ENCODE measurements at regions not wholly inside any gene's neighbourhood (a gene's known extent, or its start where the extent isn't known, plus 50 kb on each side); places are given as distances from the start of the nearest gene placed in this dataset.

GRCh38 chr9:87197349-87198130 lies 250.2 kb upstream of the GAS1 start:
- Histone ChIP-seq H3K9me3 (ENCODE audit: severe bottlenecking) (no peaks in the 10 kb centered on the region), H3K27ac (no peak overlapping the region), H3K4me3 (ENCODE audit: low read depth, low read length) (no peak overlapping the region), H3K27me3 (ENCODE audit: insufficient read depth, low read depth, severe bottlenecking) (peaks cover 83% of the 10 kb centered on the region), H3K36me3 (no peaks in the 10 kb centered on the region)
- DNase-seq, result no peak
- TF ChIP-seq CTCF (IDR thresholded peaks at IDR 0.05; ENCODE audit: low read depth, low read length), result no peak

- Histone ChIP-seq H3K9me3 (ENCODE audit: severe bottlenecking) (no peaks in the 10 kb centered on the region), H3K4me3 (ENCODE audit: low read depth, low read length) (no peak overlapping the region), H3K27ac (no peak overlapping the region), H3K36me3 (no peaks in the 10 kb centered on the region), H3K27me3 (ENCODE audit: insufficient read depth, low read depth, severe bottlenecking) (peaks cover 76% of the 10 kb centered on the region)
- TF ChIP-seq CTCF (IDR thresholded peaks at IDR 0.05; ENCODE audit: low read depth, low read length), result no peak
- no peak for DNase-seq
Observed at GRCh38 chr9:87198716-87199115, 251.4 kb upstream of the GAS1 start.

- no peak for TF ChIP-seq CTCF (IDR thresholded peaks at IDR 0.05; ENCODE audit: low read depth, low read length)
Observed at GRCh38 chr9:87199278-87199677, 252.0 kb upstream of the GAS1 start.

GRCh38 chr9:87199782-87200181 lies 252.5 kb upstream of the GAS1 start:
- Histone ChIP-seq H3K27me3 (ENCODE audit: insufficient read depth, low read depth, severe bottlenecking) (peaks cover 72% of the 10 kb centered on the region), H3K9me3 (ENCODE audit: severe bottlenecking) (no peaks in the 10 kb centered on the region), H3K27ac (no peak overlapping the region), H3K4me3 (ENCODE audit: low read depth, low read length) (no peak overlapping the region), H3K36me3 (no peaks in the 10 kb centered on the region)
- no peak for TF ChIP-seq CTCF (IDR thresholded peaks at IDR 0.05; ENCODE audit: low read depth, low read length)
- DNase-seq, result no peak

More at GRCh38 chr9:87199278-87199677, 252.0 kb upstream of the GAS1 start:
- Histone ChIP-seq H3K36me3 (no peaks in the 10 kb centered on the region), H3K27ac (no peak overlapping the region), H3K27me3 (ENCODE audit: insufficient read depth, low read depth, severe bottlenecking) (peaks cover 71% of the 10 kb centered on the region), H3K9me3 (ENCODE audit: severe bottlenecking) (no peaks in the 10 kb centered on the region), H3K4me3 (ENCODE audit: low read depth, low read length) (no peak overlapping the region)
- no peak for DNase-seq

DNA sequence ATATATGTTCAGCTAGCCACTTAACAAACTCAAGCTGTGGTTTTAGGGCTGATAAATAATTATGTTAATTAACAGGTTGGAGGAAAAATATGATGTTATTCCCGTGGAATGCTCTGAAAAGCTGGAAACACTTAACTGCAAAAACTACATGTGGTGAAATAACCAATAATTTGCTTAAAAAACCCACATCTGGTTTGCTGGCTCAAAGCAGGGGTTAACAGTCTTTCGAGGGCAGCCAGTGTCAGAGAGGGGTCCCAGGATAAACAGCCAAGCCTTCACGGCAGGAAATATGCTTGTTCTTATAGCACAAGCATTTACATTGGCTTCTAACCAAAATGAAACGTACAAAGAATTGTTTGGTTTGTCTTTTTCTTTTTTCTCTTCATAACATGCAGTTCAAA lies 254.0 kb upstream of the GAS1 start:
- H3K4me3 ChIP-seq (ENCODE audit: low read depth, low read length), result no peak overlapping the region
- H3K27me3 ChIP-seq (ENCODE audit: insufficient read depth, low read depth, severe bottlenecking), result peaks cover 68% of the 10 kb centered on the region
- H3K27ac ChIP-seq, result no peak overlapping the region
- no peak for DNase-seq
- no peaks in the 10 kb centered on the region for H3K9me3 ChIP-seq (ENCODE audit: severe bottlenecking)
- TF ChIP-seq CTCF (IDR thresholded peaks at IDR 0.05; ENCODE audit: low read depth, low read length), result no peak
- no peaks in the 10 kb centered on the region for H3K36me3 ChIP-seq
